ENCODE measurements at regions not wholly inside any gene's neighbourhood (a gene's known extent, or its start where the extent isn't known, plus 50 kb on each side); places are given as distances from the start of the nearest gene placed in this dataset.

DNA sequence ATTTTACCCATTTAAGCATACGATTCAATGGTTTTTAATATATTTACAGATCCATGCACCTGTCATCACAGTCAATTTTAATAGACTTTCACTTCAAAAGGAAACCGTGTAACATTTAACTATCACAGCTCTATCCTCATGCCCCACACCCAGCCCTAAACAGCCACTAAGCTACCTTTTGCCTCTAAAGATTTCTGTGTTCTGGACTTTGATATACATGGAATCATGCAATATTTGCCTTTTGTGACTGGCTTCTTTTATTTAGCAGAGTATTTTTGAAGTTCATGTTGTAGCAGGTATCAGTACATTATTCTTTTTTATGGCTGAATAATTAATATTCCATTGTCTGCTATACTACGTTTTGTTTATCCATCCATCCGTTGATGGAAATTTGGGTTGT is 50.3 kb upstream of the STX16 start:
- intact Hi-C loops (cut with micrococcal nuclease; ENCODE audit: unreplicated experiment), result no loop called here
- Histone ChIP-seq H3K4me2 (ENCODE audit: low read depth, low read length) (no peak overlapping the region), H3K9ac (ENCODE audit: insufficient read depth, low read depth, low read length) (no peak overlapping the region), H3K4me3 (replicated peaks in 1 of 3; ENCODE audit: insufficient read depth in 1 of 3, low read depth in 2 of 3, low read length in 3 of 3) (no peak overlapping the region), H3K79me2 (ENCODE audit: insufficient read depth, low read length) (no peaks in the 10 kb centered on the region), H3K36me3 (replicated peaks in 1 of 2; ENCODE audit: control insufficient read depth in 1 of 2, insufficient read depth in 2 of 2, low read length in 2 of 2) (no peaks in the 10 kb centered on the region), H4K20me1 (ENCODE audit: insufficient read depth, low read length) (no peaks in the 10 kb centered on the region), H2AFZ (ENCODE audit: low read length) (no peak overlapping the region), H3K27me3 (ENCODE audit: control insufficient read depth in 1 of 2, insufficient read depth in 2 of 2, low read length in 2 of 2) (peaks cover 16 to 71% of the 10 kb centered on the region in 2 experiments), H3K4me1 (ENCODE audit: insufficient read depth, low read length) (no peaks in the 10 kb centered on the region), H3K9me3 (ENCODE audit: low read length) (no peaks in the 10 kb centered on the region), H3K27ac (ENCODE audit: extremely low read length, insufficient read depth, low read length) (no peak overlapping the region)
- 7% methylated on average over 4 of the region's 4 CpGs for WGBS (ENCODE audit: low lambda C conversion rate)
- ATAC-seq (no peak), FAIRE-seq (no peak), DNase-seq (ENCODE audit: low spot score) (no peak)
- CTCF ChIA-PET (ENCODE audit: low intra/inter-chr PET ratio, low total read pairs), result no interaction called here
- POLR2A ChIA-PET, result no interaction called here
- in situ Hi-C loops (cut with HindIII; ENCODE audit: extremely low pct_ligation_motif_present, low pct_unique_long_range_greater_than_20kb), result no loop called here
- no TSS peak for BruUV-seq (replicated peaks)
- TF ChIP-seq SAFB2 (CRISPR knock-in tag; IDR thresholded peaks at IDR 0.05; ENCODE audit: borderline replicate concordance, low read depth), result no peak
- TF ChIP-seq TCF12 (IDR thresholded peaks at IDR 0.05), result no peak
- TF ChIP-seq TCF12 (CRISPR knock-in tag; IDR thresholded peaks at IDR 0.05), result no peak
- TF ChIP-seq BRD4 (CRISPR knock-in tag; IDR thresholded peaks at IDR 0.05), result no peak
- no peak for TF ChIP-seq RELA (CRISPR knock-in tag; IDR thresholded peaks at IDR 0.05)
- TF ChIP-seq, protein P1, sequence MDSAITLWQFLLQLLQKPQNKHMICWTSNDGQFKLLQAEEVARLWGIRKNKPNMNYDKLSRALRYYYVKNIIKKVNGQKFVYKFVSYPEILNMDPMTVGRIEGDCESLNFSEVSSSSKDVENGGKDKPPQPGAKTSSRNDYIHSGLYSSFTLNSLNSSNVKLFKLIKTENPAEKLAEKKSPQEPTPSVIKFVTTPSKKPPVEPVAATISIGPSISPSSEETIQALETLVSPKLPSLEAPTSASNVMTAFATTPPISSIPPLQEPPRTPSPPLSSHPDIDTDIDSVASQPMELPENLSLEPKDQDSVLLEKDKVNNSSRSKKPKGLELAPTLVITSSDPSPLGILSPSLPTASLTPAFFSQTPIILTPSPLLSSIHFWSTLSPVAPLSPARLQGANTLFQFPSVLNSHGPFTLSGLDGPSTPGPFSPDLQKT (CRISPR knock-in tag; IDR thresholded peaks at IDR 0.05; ENCODE audit: borderline replicate concordance), result no peak
- TF ChIP-seq THRA (CRISPR knock-in tag; IDR thresholded peaks at IDR 0.05; ENCODE audit: borderline replicate concordance), result no peak
- TF ChIP-seq ZNF766 (CRISPR knock-in tag; IDR thresholded peaks at IDR 0.05; ENCODE audit: borderline replicate concordance), result no peak
- TF ChIP-seq ZFYVE20 (CRISPR knock-in tag; IDR thresholded peaks at IDR 0.05; ENCODE audit: borderline replicate concordance, low read depth), result no peak
- no peak for TF ChIP-seq DNMT1 (CRISPR knock-in tag; IDR thresholded peaks at IDR 0.05)
- TF ChIP-seq ZNF883 (CRISPR knock-in tag; IDR thresholded peaks at IDR 0.05; ENCODE audit: not compliant biosample characterization), result no peak
- TF ChIP-seq ZMYM3 (CRISPR knock-in tag; IDR thresholded peaks at IDR 0.05), result no peak
- TF ChIP-seq ZSCAN21 (CRISPR knock-in tag; IDR thresholded peaks at IDR 0.05; ENCODE audit: borderline replicate concordance), result no peak
- TF ChIP-seq, protein P2, sequence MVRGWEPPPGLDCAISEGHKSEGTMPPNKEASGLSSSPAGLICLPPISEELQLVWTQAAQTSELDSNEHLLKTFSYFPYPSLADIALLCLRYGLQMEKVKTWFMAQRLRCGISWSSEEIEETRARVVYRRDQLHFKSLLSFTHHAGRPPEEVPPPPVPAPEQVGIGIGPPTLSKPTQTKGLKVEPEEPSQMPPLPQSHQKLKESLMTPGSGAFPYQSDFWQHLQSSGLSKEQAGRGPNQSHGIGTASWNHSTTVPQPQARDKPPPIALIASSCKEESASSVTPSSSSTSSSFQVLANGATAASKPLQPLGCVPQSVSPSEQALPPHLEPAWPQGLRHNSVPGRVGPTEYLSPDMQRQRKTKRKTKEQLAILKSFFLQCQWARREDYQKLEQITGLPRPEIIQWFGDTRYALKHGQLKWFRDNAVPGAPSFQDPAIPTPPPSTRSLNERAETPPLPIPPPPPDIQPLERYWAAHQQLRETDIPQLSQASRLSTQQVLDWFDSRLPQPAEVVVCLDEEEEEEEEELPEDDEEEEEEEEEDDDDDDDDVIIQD (CRISPR knock-in tag; IDR thresholded peaks at IDR 0.05; ENCODE audit: low read depth), result no peak
